ENCODE measurements at regions not wholly inside any gene's neighbourhood (a gene's known extent, or its start where the extent isn't known, plus 50 kb on each side); places are given as distances from the start of the nearest gene placed in this dataset.
"Not testable (repeated sequence)": the region's sequence is repeated elsewhere in the genome, so short reads cannot be mapped to it uniquely, and the experiment has no call there.

DNA sequence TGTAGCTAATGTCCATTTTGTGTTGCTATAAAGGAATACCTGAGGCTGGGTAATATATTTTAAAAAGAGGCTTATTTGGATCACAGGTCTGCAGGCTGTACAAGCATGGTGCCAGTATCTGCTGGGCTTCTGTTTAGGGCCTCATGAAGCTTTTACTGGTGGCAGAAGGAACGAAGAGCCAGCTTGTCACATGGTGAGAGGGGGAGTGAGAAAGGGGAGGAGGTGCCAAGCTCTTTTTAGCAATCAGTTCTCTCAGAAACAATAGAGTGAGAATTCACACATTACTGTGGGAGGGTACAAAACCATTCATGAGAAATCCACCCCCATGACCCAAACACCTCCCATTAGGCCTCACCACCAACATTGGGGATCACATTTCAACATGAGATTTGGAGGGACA is 340.9 kb downstream of the RASEF start:
- DNase-seq (ENCODE audit: low read depth in 2 of 2) = no peak

GRCh38 chr9:82722561-82722960 is 340.4 kb downstream of the RASEF start:
- DNase-seq (ENCODE audit: low read depth in 2 of 2) = no peak

GRCh38 chr9:82726424-82727276 is 336.3 kb downstream of the RASEF start:
- no peak for DNase-seq (ENCODE audit: low read depth in 2 of 2)

- no peak for DNase-seq (ENCODE audit: low read depth in 2 of 2)
Measured at GRCh38 chr9:82729141-82729540, 333.8 kb downstream of the RASEF start.

- no peak for DNase-seq (ENCODE audit: low read depth in 2 of 2)
Measured at GRCh38 chr9:82729991-82730589, 332.9 kb downstream of the RASEF start.

- no peak for DNase-seq (ENCODE audit: low read depth in 2 of 2)
Measured at GRCh38 chr9:82732928-82733327, 330.0 kb downstream of the RASEF start.

- DNase-seq (ENCODE audit: low read depth in 2 of 2) = no peak
Measured at GRCh38 chr9:82736126-82736525, 326.8 kb downstream of the RASEF start.

DNA sequence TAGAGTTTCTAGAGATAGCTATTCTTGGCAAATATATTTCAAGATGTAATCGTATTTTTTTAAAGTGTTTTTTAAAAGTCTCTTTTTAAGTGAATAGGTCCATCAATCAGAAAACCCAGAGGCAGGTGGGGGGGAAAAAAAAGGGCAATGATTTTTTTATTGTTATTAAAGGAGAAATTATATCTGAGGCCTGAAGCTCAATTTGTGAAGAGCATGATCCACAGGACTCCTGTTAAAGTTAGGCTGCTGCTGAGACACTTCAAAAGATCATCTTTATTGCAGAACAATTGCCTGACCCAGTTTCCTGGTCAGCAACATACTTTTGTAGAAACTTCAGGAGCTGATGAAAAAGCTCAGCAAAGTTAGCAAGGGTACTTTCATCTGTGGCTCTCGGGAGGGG is 326.2 kb downstream of the RASEF start:
- DNase-seq (ENCODE audit: low read depth in 2 of 2) = no peak

DNA sequence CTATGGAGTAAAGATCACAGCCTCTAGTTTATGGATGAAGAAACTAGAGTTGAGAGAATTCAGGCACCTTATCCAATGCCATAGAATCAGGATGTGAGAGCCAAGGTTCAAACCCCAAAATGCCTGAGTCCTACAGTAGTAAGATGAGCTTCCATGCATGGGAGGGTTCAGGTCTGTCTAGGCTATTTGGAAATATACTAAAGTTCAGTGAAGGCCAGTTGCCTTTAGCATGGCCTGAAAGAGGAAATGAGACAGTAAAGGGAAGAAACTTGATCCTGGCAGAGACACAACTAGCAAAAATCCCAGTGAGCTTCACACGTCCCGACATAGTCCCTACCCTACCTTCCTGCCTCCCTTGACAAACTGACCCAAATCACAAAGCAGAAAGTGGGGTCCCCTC is 317.0 kb downstream of the RASEF start:
- DNase-seq (ENCODE audit: low read depth in 2 of 2) = no peak

DNA sequence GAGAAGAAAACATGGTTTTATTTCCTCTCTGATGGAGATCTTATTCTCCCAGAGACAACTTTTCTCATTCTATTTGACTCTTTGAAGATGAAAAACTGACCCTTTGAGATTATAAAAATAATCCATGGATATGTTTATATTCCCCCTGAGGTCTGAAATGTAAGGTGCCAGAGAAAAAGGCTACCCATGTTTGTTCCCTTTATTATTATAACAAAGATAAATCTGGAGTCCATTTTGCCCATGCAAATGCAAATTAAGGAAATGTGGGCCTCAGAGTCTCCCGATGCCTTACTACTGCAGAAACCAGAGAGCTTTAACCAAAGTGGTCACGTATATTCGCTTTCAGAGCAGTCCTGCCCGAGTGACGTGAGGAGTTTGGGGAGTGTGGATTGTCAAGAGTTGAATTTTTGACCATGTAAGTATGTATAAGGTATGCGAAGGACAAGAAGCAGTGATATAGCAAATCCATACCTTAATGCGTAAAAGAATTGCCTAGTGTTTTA is 312.5 kb downstream of the RASEF start:
- DNase-seq (ENCODE audit: low read depth in 2 of 2) = no peak

GRCh38 chr9:82757924-82758323 is 305.0 kb downstream of the RASEF start:
- no peak for DNase-seq (ENCODE audit: low read depth in 2 of 2)

GRCh38 chr9:82761027-82761426 is 301.9 kb downstream of the RASEF start:
- DNase-seq (ENCODE audit: low read depth in 2 of 2) = no peak

GRCh38 chr9:82761956-82762355 is 301.0 kb downstream of the RASEF start:
- DNase-seq (ENCODE audit: low read depth in 2 of 2) = no peak

DNA sequence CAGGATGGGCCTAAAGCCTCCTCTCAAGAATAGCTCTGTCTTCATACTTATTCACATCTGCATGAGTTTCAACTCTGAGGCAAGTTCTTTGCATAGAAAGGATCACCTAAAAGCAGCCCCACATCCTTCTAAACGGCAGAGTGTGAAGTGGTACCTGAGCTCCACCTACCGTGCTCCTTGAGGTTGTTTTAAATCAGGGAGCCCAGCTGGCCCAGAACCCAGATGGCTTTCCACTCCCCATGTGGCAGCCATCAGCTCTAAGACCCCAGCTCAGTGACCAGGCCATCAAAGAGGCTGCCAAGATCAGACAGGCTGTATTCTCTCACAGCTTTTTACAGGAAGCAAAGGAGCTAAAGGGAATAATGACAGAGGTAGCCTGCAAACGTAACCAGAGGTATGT is 299.3 kb downstream of the RASEF start:
- DNase-seq (ENCODE audit: low read depth in 2 of 2) = no peak

DNA sequence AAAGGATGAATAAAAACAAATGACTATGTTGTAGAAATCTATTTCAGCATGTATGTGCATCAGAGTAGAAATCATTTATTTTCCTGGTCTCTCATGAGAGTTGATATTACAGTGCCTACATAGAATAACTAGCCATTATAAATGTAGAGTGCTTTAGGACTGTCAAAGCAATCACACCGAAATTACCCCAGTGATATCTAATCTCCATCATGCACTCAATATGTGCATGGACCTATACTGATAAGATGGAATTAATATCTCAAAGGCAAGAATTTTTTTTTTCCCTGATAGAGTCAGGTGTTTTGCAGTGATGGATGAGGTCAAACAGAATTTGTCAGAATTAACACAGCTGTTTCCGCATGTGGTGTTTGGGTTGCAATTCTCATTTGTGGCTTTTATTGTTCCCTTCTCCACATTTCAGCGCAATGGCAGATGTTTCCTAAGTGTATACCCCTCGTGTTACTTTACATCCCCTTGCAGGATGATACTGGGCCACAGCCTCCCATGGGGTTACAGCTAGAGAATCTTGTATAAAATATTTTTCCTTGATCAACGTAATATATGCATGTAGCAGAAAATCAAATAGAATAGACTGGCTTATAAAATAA is 298.8 kb downstream of the RASEF start:
- no peak for DNase-seq (ENCODE audit: low read depth in 2 of 2)

- not testable (repeated sequence) for DNase-seq (ENCODE audit: low read depth in 2 of 2)
Measured at GRCh38 chr9:82774707-82775231, 288.2 kb downstream of the RASEF start.

DNA sequence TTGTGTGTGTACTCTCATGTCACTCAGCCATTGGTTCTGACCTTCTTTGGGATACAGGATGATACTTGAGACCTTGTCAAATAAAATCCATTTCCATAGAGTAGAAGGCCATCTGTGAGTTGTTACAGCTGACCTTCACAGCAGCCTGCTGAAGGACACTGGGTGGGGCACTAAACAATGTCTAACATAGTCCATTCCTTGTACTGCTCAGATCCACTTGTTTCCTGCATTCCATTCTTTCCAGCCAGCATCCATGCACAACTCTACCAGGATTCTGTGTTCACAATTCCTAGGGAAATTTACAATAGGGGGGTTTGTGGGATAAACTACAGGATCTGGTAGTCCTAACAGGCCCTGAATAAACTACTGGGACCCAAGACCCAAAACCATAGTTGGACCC is 286.4 kb downstream of the RASEF start:
- no peak for DNase-seq (ENCODE audit: low read depth in 2 of 2)

DNA sequence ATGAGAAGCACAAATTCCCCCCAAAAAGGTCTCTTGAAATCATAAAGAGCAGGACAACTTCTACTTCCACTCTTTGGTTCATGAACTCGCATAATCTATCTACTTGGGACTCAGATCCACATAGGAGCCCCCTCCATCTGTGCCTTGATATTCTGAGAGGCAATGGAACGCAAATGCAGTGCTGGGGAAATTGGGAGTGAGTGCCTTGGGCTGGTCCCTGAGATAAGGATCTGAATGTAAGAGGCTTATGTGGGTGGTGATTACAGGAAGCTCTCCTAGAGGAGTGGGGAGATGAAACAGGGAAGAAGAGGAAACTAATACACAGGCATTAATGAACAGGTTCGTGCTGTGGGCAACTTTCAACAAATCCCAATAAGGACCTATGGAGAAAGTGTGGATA is 285.6 kb downstream of the RASEF start:
- no peak for DNase-seq (ENCODE audit: low read depth in 2 of 2)

DNA sequence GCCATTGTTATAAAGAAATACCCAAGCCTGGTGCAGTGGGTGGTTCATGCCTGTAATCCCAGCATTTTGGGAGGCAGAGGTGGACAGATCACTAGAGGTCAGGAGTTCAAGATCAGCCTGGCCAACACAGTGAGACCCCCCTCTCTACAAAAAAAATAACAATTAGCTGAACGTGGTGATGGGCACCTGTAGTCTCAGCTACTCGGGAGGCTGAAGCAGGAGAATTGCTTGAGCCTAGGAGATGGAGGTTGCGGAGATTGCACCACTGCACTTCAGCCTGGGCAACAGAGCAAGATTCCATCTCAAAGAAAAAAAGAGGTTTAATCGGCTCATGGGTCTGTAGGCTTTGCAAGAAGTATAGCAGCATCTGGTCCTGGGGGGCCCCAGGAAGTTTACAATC is 284.0 kb downstream of the RASEF start:
- not testable (repeated sequence) for DNase-seq (ENCODE audit: low read depth in 2 of 2)

GRCh38 chr9:82780017-82780416 is 282.9 kb downstream of the RASEF start:
- DNase-seq (ENCODE audit: low read depth in 2 of 2) = no peak

GRCh38 chr9:82781921-82782392 is 281.0 kb downstream of the RASEF start:
- no peak for DNase-seq (ENCODE audit: low read depth in 2 of 2)

DNA sequence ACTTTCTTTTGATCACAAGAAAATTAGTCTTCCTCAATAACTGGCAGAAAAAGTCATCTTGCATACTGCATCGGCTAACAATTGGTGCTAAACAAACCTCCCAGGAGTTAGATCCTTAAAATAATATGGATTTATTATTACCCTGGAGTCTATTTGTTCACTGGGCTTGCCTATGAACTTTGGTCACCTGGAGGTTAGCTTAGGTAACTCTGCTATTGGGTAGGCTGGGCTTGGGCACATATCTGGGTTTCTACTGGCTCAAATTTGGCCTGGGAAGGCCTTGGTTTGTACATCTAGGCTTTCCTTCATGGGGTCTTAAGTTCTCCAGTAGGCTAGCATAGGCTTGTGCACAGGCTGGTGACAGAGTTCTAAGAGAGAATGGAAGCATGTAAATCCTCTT is 279.9 kb downstream of the RASEF start:
- no peak for DNase-seq (ENCODE audit: low read depth in 2 of 2)

Measured in fibroblast of skin of left quadriceps (primary cell).